ENCODE measurements at regions not wholly inside any gene's neighbourhood (a gene's known extent, or its start where the extent isn't known, plus 50 kb on each side); places are given as distances from the start of the nearest gene placed in this dataset.

- intact Hi-C loops (cut with DNase I): no loop called here
- no peaks in the 10 kb centered on the region for H3K9me3 ChIP-seq
- H3K36me3 ChIP-seq: no peaks in the 10 kb centered on the region
- no peaks in the 10 kb centered on the region for H3K4me1 ChIP-seq
- H3K27me3 ChIP-seq: no peaks in the 10 kb centered on the region
- no peak for DNase-seq
- no peak for TF ChIP-seq CTCF (IDR thresholded peaks at IDR 0.05)
- no peak overlapping the region for H3K27ac ChIP-seq
- H3K4me3 ChIP-seq: no peak overlapping the region
- no peak for ATAC-seq
Measured at GRCh38 chr5:22958462-22959262, 105.5 kb upstream of the CDH12 start.

- no peaks in the 10 kb centered on the region for H3K4me1 ChIP-seq
- intact Hi-C loops (cut with DNase I): no loop called here
- ATAC-seq (no peak), DNase-seq (no peak)
- TF ChIP-seq CTCF (IDR thresholded peaks at IDR 0.05): no peak
- H3K27ac ChIP-seq: no peak overlapping the region
- no peaks in the 10 kb centered on the region for H3K27me3 ChIP-seq
- H3K36me3 ChIP-seq: no peaks in the 10 kb centered on the region
- H3K4me3 ChIP-seq: no peak overlapping the region
- no peaks in the 10 kb centered on the region for H3K9me3 ChIP-seq
Measured at GRCh38 chr5:22947921-22948320, 94.8 kb upstream of the CDH12 start.

GRCh38 chr5:22938362-22938761 is 85.2 kb upstream of the CDH12 start:
- Histone ChIP-seq H3K4me1 (no peaks in the 10 kb centered on the region), H3K36me3 (peaks cover 0 to 3% of the 10 kb centered on the region in 2 donors), H3K9me3 (no peaks in the 10 kb centered on the region), H3K4me3 (no peak overlapping the region), H3K27ac (no peak overlapping the region), H3K27me3 (no peaks in the 10 kb centered on the region)
- TF ChIP-seq CTCF (IDR thresholded peaks at IDR 0.05): no peak
- DNase-seq (no peak), ATAC-seq (no peak)
- intact Hi-C loops (cut with DNase I): no loop called here

GRCh38 chr5:22928821-22929482 is 75.8 kb upstream of the CDH12 start:
- ATAC-seq: no peak
- no peak for DNase-seq
- peaks cover 0 to 15% of the 10 kb centered on the region in 2 donors for H3K9me3 ChIP-seq
- no peak overlapping the region for H3K27ac ChIP-seq
- H3K4me1 ChIP-seq: no peaks in the 10 kb centered on the region
- no peak for TF ChIP-seq CTCF (IDR thresholded peaks at IDR 0.05)
- H3K36me3 ChIP-seq: no peaks in the 10 kb centered on the region
- H3K27me3 ChIP-seq: no peaks in the 10 kb centered on the region
- intact Hi-C loops (cut with DNase I): no loop called here
- H3K4me3 ChIP-seq: no peak overlapping the region

GRCh38 chr5:22926574-22926973 is 73.4 kb upstream of the CDH12 start:
- Histone ChIP-seq H3K9me3 (peaks cover 0 to 14% of the 10 kb centered on the region in 2 donors), H3K4me3 (no peak overlapping the region), H3K27ac (no peak overlapping the region), H3K36me3 (no peaks in the 10 kb centered on the region), H3K4me1 (no peaks in the 10 kb centered on the region), H3K27me3 (no peaks in the 10 kb centered on the region)
- no peak for DNase-seq
- no peak for TF ChIP-seq CTCF (IDR thresholded peaks at IDR 0.05)
- intact Hi-C loops (cut with DNase I): no loop called here
- no peak for ATAC-seq

Data from left lung (tissue), 4 donors.